ENCODE measurements at regions not wholly inside any gene's neighbourhood (a gene's known extent, or its start where the extent isn't known, plus 50 kb on each side); places are given as distances from the start of the nearest gene placed in this dataset.

GRCh38 chr12:73185403-73185802 lies 913.2 kb downstream of the TRHDE start:
- TF ChIP-seq, protein P1, sequence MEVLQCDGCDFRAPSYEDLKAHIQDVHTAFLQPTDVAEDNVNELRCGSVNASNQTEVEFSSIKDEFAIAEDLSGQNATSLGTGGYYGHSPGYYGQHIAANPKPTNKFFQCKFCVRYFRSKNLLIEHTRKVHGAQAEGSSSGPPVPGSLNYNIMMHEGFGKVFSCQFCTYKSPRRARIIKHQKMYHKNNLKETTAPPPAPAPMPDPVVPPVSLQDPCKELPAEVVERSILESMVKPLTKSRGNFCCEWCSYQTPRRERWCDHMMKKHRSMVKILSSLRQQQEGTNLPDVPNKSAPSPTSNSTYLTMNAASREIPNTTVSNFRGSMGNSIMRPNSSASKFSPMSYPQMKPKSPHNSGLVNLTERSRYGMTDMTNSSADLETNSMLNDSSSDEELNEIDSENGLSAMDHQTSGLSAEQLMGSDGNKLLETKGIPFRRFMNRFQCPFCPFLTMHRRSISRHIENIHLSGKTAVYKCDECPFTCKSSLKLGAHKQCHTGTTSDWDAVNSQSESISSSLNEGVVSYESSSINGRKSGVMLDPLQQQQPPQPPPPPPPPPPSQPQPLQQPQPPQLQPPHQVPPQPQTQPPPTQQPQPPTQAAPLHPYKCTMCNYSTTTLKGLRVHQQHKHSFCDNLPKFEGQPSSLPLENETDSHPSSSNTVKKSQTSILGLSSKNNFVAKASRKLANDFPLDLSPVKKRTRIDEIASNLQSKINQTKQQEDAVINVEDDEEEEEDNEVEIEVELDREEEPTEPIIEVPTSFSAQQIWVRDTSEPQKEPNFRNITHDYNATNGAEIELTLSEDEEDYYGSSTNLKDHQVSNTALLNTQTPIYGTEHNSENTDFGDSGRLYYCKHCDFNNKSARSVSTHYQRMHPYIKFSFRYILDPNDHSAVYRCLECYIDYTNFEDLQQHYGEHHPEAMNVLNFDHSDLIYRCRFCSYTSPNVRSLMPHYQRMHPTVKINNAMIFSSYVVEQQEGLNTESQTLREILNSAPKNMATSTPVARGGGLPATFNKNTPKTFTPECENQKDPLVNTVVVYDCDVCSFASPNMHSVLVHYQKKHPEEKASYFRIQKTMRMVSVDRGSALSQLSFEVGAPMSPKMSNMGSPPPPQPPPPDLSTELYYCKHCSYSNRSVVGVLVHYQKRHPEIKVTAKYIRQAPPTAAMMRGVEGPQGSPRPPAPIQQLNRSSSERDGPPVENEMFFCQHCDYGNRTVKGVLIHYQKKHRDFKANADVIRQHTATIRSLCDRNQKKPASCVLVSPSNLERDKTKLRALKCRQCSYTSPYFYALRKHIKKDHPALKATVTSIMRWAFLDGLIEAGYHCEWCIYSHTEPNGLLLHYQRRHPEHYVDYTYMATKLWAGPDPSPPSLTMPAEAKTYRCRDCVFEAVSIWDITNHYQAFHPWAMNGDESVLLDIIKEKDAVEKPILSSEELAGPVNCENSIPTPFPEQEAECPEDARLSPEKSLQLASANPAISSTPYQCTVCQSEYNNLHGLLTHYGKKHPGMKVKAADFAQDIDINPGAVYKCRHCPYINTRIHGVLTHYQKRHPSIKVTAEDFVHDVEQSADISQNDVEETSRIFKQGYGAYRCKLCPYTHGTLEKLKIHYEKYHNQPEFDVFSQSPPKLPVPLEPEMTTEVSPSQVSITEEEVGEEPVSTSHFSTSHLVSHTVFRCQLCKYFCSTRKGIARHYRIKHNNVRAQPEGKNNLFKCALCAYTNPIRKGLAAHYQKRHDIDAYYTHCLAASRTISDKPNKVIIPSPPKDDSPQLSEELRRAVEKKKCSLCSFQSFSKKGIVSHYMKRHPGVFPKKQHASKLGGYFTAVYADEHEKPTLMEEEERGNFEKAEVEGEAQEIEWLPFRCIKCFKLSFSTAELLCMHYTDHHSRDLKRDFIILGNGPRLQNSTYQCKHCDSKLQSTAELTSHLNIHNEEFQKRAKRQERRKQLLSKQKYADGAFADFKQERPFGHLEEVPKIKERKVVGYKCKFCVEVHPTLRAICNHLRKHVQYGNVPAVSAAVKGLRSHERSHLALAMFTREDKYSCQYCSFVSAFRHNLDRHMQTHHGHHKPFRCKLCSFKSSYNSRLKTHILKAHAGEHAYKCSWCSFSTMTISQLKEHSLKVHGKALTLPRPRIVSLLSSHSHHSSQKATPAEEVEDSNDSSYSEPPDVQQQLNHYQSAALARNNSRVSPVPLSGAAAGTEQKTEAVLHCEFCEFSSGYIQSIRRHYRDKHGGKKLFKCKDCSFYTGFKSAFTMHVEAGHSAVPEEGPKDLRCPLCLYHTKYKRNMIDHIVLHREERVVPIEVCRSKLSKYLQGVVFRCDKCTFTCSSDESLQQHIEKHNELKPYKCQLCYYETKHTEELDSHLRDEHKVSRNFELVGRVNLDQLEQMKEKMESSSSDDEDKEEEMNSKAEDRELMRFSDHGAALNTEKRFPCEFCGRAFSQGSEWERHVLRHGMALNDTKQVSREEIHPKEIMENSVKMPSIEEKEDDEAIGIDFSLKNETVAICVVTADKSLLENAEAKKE (CRISPR knock-in tag; IDR thresholded peaks at IDR 0.05), result no peak
- TF ChIP-seq CTCF (conservative IDR thresholded peaks at IDR 0.05; ENCODE audit: low read depth in 2 of 2) (no peak), CREB1 (CRISPR knock-in tag; IDR thresholded peaks at IDR 0.05; ENCODE audit: low read depth) (no peak), JUNB (IDR thresholded peaks at IDR 0.05; ENCODE audit: unreplicated experiment) (no peak), EZH2 (IDR thresholded peaks at IDR 0.05; ENCODE audit: low read depth, unreplicated experiment) (no peak)

All from GM23338 (cell line).